Nephron (organoid): ENCODE measurements at regions not wholly inside any gene's neighbourhood (a gene's known extent, or its start where the extent isn't known, plus 50 kb on each side); places are given as distances from the start of the nearest gene placed in this dataset.
"Not testable (repeated sequence)": the region's sequence is repeated elsewhere in the genome, so short reads cannot be mapped to it uniquely, and the experiment has no call there.

ENCODE experiments used
- H3K27ac Mint-ChIP-seq, 3 experiments: 2 replicates each; pipeline ENCODE4 v1.8.0; 2020; ENCODE audit warnings: mixed read lengths in 3 of 3, mild to moderate bottlenecking in 2 of 3, moderate library complexity in 1 of 3
- H3K27me3 Mint-ChIP-seq: 2 replicates; pipeline ENCODE4 v1.8.0; 2021; ENCODE audit warnings: low read depth, mild to moderate bottlenecking, moderate library complexity, mixed read lengths
- H3K36me3 Mint-ChIP-seq: 2 replicates; pipeline ENCODE4 v1.8.0; 2020; ENCODE audit warnings: low read depth, mixed read lengths
- H3K4me1 Mint-ChIP-seq: 2 replicates; pipeline ENCODE4 v1.8.0; 2020; ENCODE audit warnings: mixed read lengths
- H3K4me3 Mint-ChIP-seq, 3 experiments: 2 replicates each; pipeline ENCODE4 v1.8.0; 2020; ENCODE audit warnings: mild to moderate bottlenecking in 3 of 3, mixed read lengths in 3 of 3, moderate library complexity in 2 of 3
- H3K9me3 Mint-ChIP-seq: 2 replicates; pipeline ENCODE4 v1.8.0; 2020; ENCODE audit warnings: mixed read lengths
- CTCF ChIP-seq, 3 experiments: fragments of 200-600 bp; sonication (generic); IDR thresholded peaks; one replicate each; pipeline ENCODE4 v1.5.0; 2021; ENCODE audit warnings: antibody characterized with exemption in 3 of 3; ENCODE audit not compliant: unreplicated experiment in 3 of 3

- Mint-ChIP-seq H3K27ac (no peak overlapping the region), H3K4me1 (no peaks in the 10 kb centered on the region)
- TF ChIP-seq CTCF (IDR thresholded peaks at IDR 0.05; ENCODE audit: unreplicated experiment in 3 of 3) = no peak
These were observed 1705.0 kb downstream of the OLFM4 start for GRCh38 chr13:54733639-54734038.

GRCh38 chr13:54737211-54737610 is 1708.6 kb downstream of the OLFM4 start:
- H3K36me3 Mint-ChIP-seq, H3K9me3 Mint-ChIP-seq, H3K27me3 Mint-ChIP-seq, H3K4me1 Mint-ChIP-seq, H3K27ac Mint-ChIP-seq, H3K4me3 Mint-ChIP-seq: not testable (repeated sequence)

More at GRCh38 chr13:54733639-54734038, 1705.0 kb downstream of the OLFM4 start:
- H3K4me3 Mint-ChIP-seq = no peak overlapping the region
- no peaks in the 10 kb centered on the region for H3K27me3 Mint-ChIP-seq
- no peaks in the 10 kb centered on the region for H3K36me3 Mint-ChIP-seq
- peaks cover 5% of the 10 kb centered on the region for H3K9me3 Mint-ChIP-seq

- no peak for TF ChIP-seq CTCF (IDR thresholded peaks at IDR 0.05; ENCODE audit: unreplicated experiment in 3 of 3)
- Mint-ChIP-seq H3K4me1 (no peaks in the 10 kb centered on the region), H3K36me3 (no peaks in the 10 kb centered on the region), H3K27ac (no peak overlapping the region), H3K9me3 (no peaks in the 10 kb centered on the region), H3K4me3 (no peak overlapping the region), H3K27me3 (no peaks in the 10 kb centered on the region)
These were observed 1714.4 kb downstream of the OLFM4 start for GRCh38 chr13:54742984-54743383.

GRCh38 chr13:54744747-54745146 is 1716.1 kb downstream of the OLFM4 start:
- TF ChIP-seq CTCF (IDR thresholded peaks at IDR 0.05; ENCODE audit: unreplicated experiment in 3 of 3) = no peak
- Mint-ChIP-seq H3K27me3 (no peaks in the 10 kb centered on the region), H3K9me3 (no peaks in the 10 kb centered on the region), H3K36me3 (no peaks in the 10 kb centered on the region), H3K4me1 (no peaks in the 10 kb centered on the region), H3K4me3 (no peak overlapping the region), H3K27ac (no peak overlapping the region)

GRCh38 chr13:54750521-54750920 is 1721.9 kb downstream of the OLFM4 start:
- Mint-ChIP-seq H3K27me3 (no peaks in the 10 kb centered on the region), H3K27ac (no peak overlapping the region), H3K9me3 (no peaks in the 10 kb centered on the region), H3K36me3 (no peaks in the 10 kb centered on the region), H3K4me3 (no peak overlapping the region), H3K4me1 (no peaks in the 10 kb centered on the region)
- TF ChIP-seq CTCF (IDR thresholded peaks at IDR 0.05; ENCODE audit: unreplicated experiment in 3 of 3) = no peak

GRCh38 chr13:54758795-54759194 is 1730.2 kb downstream of the OLFM4 start:
- H3K4me3 Mint-ChIP-seq = no peak overlapping the region
- H3K9me3 Mint-ChIP-seq = no peaks in the 10 kb centered on the region
- no peaks in the 10 kb centered on the region for H3K36me3 Mint-ChIP-seq
- H3K4me1 Mint-ChIP-seq = no peaks in the 10 kb centered on the region
- no peak overlapping the region for H3K27ac Mint-ChIP-seq
- no peaks in the 10 kb centered on the region for H3K27me3 Mint-ChIP-seq
- no peak for TF ChIP-seq CTCF (IDR thresholded peaks at IDR 0.05; ENCODE audit: unreplicated experiment in 3 of 3)
